IgD-negative memory B cell (primary cell): ENCODE measurements at regions not wholly inside any gene's neighbourhood (a gene's known extent, or its start where the extent isn't known, plus 50 kb on each side); places are given as distances from the start of the nearest gene placed in this dataset.
"Not testable (repeated sequence)": the region's sequence is repeated elsewhere in the genome, so short reads cannot be mapped to it uniquely, and the experiment has no call there.

Source experiments
- H3K27ac Mint-ChIP-seq, 3 donors: one replicate each; pipeline ENCODE4 v1.8.0; 2020 to 2022; ENCODE audit warnings: mild to moderate bottlenecking in 3 of 3, mixed read lengths in 3 of 3, moderate library complexity in 1 of 3
- H3K27me3 Mint-ChIP-seq: one replicate; pipeline ENCODE4 v1.8.0; 2021; ENCODE audit warnings: mixed read lengths
- H3K36me3 Mint-ChIP-seq: one replicate; pipeline ENCODE4 v1.8.0; 2020; ENCODE audit warnings: mild to moderate bottlenecking, mixed read lengths
- H3K4me1 Mint-ChIP-seq, 3 donors: one replicate each; pipeline ENCODE4 v1.8.0; 2020 to 2022; ENCODE audit warnings: mixed read lengths in 3 of 3, mild to moderate bottlenecking in 1 of 3
- H3K4me3 Mint-ChIP-seq, 4 donors: one replicate each; pipeline ENCODE4 v1.8.0; 2020 to 2022; ENCODE audit warnings: mild to moderate bottlenecking in 4 of 4, mixed read lengths in 4 of 4, moderate library complexity in 3 of 4
- H3K9me3 Mint-ChIP-seq, 3 donors: one replicate each; pipeline ENCODE4 v1.8.0; 2020 to 2021; ENCODE audit warnings: mixed read lengths in 3 of 3, mild to moderate bottlenecking in 1 of 3

DNA sequence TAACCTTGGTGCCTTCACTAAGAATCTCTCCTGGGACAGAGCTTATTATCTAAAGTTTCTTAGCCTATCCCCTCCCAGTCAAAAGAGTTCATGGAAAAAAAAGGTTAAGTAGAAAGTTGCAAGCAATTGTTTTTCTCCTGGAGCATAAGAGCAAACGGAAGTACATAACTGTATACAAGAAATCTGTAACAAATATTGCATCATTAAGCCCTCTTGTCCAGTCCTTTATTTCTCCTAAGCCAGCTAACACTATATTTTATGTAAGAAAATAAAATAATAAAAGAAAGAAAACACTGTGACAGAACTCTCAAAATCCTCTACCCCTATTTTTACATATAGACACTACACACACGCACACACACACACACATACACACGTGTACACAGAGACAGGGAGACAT is 255.3 kb downstream of the NAF1 start:
- Mint-ChIP-seq H3K36me3 (peaks cover 1% of the 10 kb centered on the region), H3K4me3 (no peak overlapping the region), H3K27me3 (peaks cover 8% of the 10 kb centered on the region), H3K4me1 (no peaks in the 10 kb centered on the region), H3K27ac (no peak overlapping the region), H3K9me3 (peaks cover 6 to 15% (median 7%) of the 10 kb centered on the region in 3 donors)

DNA sequence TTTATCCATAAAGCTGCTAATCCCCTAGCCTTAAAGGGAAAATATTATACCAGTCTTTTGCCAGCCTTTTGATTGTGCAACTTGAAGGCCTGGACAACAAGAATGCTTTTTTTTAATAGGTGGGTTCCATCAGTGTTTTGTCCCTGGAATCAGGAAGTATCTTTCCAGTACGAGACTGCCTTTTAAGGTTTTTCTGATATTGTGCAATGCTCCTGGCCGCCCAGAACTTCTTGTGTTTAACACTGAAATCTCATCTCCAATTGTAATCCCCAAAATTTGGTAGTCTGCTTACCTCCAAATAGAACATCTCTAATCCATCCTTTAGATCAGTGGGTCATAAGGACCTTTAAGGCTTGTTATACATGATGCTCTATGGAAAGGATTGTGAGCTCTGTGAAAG is 256.7 kb downstream of the NAF1 start:
- H3K27me3 Mint-ChIP-seq: peaks cover 5% of the 10 kb centered on the region
- peaks cover 3 to 5% (median 3%) of the 10 kb centered on the region in 3 donors for H3K9me3 Mint-ChIP-seq
- H3K27ac Mint-ChIP-seq: no peak overlapping the region
- no peak overlapping the region for H3K4me3 Mint-ChIP-seq
- no peaks in the 10 kb centered on the region for H3K4me1 Mint-ChIP-seq
- peaks cover 1% of the 10 kb centered on the region for H3K36me3 Mint-ChIP-seq

DNA sequence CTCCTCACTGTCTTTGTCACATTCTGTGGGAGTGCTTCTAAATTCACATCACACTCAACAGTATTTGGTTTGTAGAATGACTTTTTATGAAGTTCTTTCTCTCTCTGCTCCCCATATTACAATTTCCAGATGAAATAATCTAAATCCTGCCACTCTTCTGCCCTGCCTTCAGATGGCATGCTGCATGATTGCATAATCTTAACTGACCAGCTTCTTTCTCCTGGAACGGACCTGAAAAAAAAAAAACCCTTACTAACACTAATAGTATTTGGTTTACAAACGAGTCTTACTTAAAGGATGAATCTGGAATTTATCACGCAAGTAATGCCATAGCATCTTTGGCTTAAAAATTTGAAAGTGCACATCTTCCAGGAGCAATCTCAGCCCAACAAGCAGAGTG is 272.3 kb downstream of the NAF1 start:
- H3K4me3 Mint-ChIP-seq: no peak overlapping the region
- H3K27me3 Mint-ChIP-seq: peaks cover 10% of the 10 kb centered on the region
- H3K4me1 Mint-ChIP-seq: peaks cover 0 to 10% (median 8%) of the 10 kb centered on the region in 3 donors
- no peaks in the 10 kb centered on the region for H3K36me3 Mint-ChIP-seq
- no peak overlapping the region for H3K27ac Mint-ChIP-seq
- peaks cover 0 to 1% (median 0%) of the 10 kb centered on the region in 3 donors for H3K9me3 Mint-ChIP-seq

DNA sequence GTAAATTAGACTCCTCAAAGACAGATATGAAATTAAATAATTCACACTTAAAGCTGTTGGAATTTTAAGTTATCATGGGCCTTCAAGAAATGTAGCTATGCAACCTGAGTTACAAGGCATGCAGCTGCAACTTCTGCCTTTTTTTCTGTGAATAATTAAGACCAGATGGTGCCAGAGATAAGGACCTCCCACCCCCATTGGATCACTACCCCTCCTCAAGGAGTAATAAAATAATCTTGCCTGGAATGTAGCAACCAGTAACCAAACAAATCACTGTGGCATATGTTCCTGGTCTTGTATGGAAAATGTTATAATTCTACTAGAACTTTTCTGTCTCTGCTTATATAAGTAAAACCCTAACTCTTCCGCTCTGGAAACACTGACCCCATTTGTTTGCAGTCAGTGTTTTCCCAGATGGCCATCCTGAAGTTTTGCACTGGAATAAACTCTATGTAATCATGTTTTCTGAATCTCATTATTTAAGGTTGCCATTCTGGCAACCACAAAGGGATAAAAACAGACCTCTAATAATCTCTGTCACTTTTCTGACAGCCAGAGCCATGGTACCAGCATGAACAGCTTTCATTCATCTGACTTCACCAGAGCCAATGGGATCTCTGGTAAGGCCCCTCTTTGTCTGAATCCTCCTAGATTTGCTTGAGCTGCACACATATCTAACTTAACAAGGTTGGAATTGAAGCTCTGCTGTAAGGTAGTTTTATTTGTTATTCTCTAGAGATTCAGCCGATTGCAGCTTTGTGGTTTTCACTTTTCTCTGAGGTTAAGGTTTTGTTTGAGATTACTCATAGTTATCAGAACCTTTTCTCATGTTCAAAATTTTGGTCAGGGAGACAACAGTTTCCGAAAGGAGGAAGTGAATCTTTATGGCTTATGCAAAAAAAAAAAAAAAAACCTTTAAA is 274.6 kb downstream of the NAF1 start:
- H3K4me1 Mint-ChIP-seq: peaks cover 1 to 10% (median 8%) of the 10 kb centered on the region in 3 donors
- H3K27me3 Mint-ChIP-seq: peaks cover 8% of the 10 kb centered on the region
- peak overlapping the region in 1 of 3 donors; percentile 75 for H3K27ac Mint-ChIP-seq
- peaks cover 0 to 3% (median 1%) of the 10 kb centered on the region in 3 donors for H3K9me3 Mint-ChIP-seq
- peaks cover 1% of the 10 kb centered on the region for H3K36me3 Mint-ChIP-seq
- H3K4me3 Mint-ChIP-seq: peak overlapping the region in 2 of 4 donors; percentile 43 to 65

DNA sequence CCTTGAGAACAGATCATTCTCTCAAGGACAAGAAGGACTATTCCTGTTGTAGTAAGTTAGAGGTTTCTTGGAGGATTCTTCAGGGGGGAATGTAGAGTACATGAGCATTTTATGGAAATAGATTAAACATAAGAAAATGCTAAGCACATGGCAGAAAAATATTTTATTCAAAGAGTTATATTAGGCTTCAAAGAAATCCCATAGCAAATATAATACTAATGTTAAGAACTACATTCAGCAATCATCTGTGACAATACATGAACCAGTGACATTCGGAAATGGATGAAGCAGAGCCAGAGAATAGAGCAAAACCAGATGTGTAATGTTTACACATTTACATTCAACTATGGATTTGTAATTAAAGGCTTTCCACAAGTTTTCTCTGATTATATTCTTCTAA is 288.6 kb downstream of the NAF1 start:
- H3K9me3 Mint-ChIP-seq: peaks cover 0 to 2% (median 0%) of the 10 kb centered on the region in 3 donors
- H3K4me3 Mint-ChIP-seq: no peak overlapping the region
- H3K36me3 Mint-ChIP-seq: peaks cover 2% of the 10 kb centered on the region
- no peaks in the 10 kb centered on the region for H3K4me1 Mint-ChIP-seq
- H3K27me3 Mint-ChIP-seq: peaks cover 3% of the 10 kb centered on the region
- no peak overlapping the region for H3K27ac Mint-ChIP-seq

DNA sequence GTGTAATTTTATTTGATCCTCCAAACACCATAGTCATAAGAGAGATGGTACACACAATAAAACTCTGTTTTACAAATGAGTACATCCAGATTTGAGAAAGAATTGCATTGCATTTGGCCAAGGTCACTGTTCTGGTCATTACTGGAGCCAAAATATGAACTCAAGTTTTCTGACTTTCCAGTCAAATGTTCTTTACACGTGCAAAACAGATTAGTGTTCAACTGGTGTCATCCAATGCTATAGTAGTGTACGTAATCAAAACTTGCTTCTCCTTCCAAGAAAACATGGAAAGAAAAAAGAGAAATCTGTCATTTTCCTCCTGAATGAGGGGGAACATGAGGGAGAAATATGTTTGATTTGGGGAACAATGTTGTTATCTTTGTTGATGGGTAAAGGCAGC is 291.9 kb downstream of the NAF1 start:
- Mint-ChIP-seq H3K4me3 (no peak overlapping the region), H3K27ac (no peak overlapping the region), H3K36me3 (peaks cover 2% of the 10 kb centered on the region), H3K4me1 (no peaks in the 10 kb centered on the region), H3K27me3 (peaks cover 3% of the 10 kb centered on the region), H3K9me3 (peaks cover 0 to 2% (median 0%) of the 10 kb centered on the region in 3 donors)

DNA sequence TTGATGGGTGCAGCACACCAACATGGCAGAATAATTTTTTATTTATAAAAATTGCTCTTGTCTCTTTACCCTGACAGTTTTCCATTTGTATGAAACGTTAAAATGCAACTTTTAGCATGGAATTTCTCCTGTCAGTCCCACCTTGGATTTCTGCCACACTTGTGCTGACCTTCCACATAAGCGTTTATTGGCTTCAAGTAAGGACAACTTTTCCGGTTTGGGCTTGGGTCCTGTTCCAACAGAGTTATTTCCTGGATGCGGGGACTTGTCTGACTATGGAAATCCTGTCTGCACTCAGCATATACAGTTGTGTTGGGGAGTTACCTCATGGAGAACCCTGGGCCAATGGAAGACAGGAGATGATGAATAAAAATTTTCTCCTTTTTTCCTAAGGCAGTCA is 294.7 kb downstream of the NAF1 start:
- Mint-ChIP-seq H3K27ac (no peak overlapping the region), H3K9me3 (peaks cover 0 to 5% (median 0%) of the 10 kb centered on the region in 3 donors), H3K27me3 (peaks cover 3% of the 10 kb centered on the region), H3K4me1 (no peaks in the 10 kb centered on the region), H3K4me3 (no peak overlapping the region), H3K36me3 (no peaks in the 10 kb centered on the region)

DNA sequence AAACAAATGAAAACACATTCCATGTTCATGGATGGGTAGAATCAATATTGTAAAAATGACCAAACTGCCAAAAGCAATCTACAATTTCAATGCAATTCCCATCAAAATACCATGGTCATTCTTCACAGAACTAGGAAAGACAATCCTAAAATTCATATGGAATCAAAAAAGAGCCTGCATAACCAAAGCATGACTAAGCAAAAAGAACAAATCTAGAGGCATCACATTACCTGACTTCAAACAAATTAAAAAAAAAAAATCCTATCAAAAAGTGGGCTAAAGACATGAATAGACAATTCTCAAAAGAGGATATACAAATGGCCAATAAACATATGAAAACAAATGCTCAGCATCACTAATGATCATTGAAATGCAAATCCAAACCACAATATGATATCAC is 297.5 kb downstream of the NAF1 start:
- no peaks in the 10 kb centered on the region for H3K4me1 Mint-ChIP-seq
- no peaks in the 10 kb centered on the region for H3K27me3 Mint-ChIP-seq
- H3K4me3 Mint-ChIP-seq: no peak overlapping the region
- peaks cover 0 to 15% (median 0%) of the 10 kb centered on the region in 3 donors for H3K9me3 Mint-ChIP-seq
- no peak overlapping the region for H3K27ac Mint-ChIP-seq
- no peaks in the 10 kb centered on the region for H3K36me3 Mint-ChIP-seq

DNA sequence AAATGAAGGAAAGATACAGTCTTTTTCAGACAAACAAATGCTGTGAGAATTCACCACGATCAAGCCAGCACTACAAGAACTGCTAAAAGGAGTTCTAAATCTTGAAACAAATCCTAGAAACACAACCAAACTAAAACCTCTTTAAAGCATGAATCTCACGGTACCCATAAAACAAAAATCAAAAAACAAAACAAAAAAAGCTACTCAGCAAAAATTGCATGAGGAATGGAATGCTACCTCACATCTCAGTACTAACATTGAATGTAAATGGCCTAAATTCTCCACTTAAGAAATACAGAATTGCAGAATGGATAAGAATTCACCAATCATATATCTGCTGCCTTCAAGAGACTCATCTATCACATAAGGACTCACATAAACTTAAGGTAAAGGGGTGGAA is 300.1 kb downstream of the NAF1 start:
- Mint-ChIP-seq H3K4me1 (no peaks in the 10 kb centered on the region), H3K27me3 (no peaks in the 10 kb centered on the region), H3K36me3 (no peaks in the 10 kb centered on the region), H3K27ac (no peak overlapping the region), H3K4me3 (no peak overlapping the region), H3K9me3 (peaks cover 0 to 15% (median 0%) of the 10 kb centered on the region in 3 donors)

DNA sequence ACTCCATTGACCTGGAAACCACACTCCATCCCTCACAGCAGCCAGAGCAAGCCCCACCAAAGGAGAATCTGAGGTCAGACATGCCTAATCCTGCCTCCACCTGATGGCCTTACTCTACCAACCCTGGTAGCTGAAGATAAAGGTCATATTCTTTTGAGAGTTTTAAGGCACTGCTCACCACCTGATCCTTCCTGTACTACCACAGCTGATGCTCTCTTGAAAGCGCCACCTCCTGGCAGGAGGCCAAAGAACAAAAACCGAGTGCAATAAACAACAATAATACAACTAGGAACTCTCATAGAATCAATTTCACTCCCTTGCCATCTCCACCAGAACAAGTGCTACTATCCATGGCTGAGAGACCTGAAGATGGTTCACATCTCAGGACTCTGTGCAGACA is 301.6 kb downstream of the NAF1 start:
- H3K4me1 Mint-ChIP-seq: no peaks in the 10 kb centered on the region
- H3K27me3 Mint-ChIP-seq: peaks cover 3% of the 10 kb centered on the region
- peaks cover 0 to 15% (median 0%) of the 10 kb centered on the region in 3 donors for H3K9me3 Mint-ChIP-seq
- H3K4me3 Mint-ChIP-seq: no peak overlapping the region
- no peaks in the 10 kb centered on the region for H3K36me3 Mint-ChIP-seq
- no peak overlapping the region for H3K27ac Mint-ChIP-seq

DNA sequence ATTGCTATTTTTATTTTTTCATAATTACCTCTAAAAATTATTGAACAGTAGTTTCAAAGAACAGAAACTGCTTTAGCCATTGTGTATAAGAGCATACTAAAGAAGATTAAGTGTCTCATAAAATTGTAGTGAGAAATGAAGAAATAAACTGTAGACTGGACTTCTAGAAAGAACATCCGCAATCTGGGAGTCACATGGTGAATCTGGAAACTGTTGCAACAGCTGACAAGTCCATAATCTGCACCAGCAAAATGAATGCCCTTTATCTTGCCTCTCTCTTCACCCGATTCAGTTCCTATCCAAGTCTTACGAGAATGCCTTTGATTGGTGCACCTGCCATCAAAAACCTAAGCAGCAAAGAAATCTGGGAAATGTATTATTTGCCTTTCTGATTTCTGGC is 312.9 kb downstream of the NAF1 start:
- no peak overlapping the region for H3K4me3 Mint-ChIP-seq
- H3K27me3 Mint-ChIP-seq: no peaks in the 10 kb centered on the region
- H3K9me3 Mint-ChIP-seq: no peaks in the 10 kb centered on the region
- peaks cover 0 to 4% (median 3%) of the 10 kb centered on the region in 3 donors for H3K4me1 Mint-ChIP-seq
- no peak overlapping the region for H3K27ac Mint-ChIP-seq
- H3K36me3 Mint-ChIP-seq: no peaks in the 10 kb centered on the region

DNA sequence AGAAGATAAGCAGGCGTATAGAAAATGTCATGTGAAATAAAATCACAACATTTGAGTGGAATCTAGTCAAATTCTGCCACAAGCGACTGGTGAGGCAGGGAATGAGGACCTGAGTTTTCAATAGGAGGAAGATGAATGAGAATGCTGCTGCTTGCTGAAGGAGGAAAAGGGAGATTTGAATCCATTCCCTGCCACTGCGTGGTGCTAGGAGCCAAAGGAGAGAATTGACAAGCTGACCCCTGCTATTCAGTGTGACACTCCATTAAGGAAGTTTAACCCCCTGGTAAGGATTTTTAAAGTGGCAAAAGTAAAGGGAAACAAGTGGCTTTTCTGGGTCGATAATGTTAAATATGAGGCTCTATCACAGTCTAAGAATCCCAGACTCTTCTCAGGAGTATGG is 314.0 kb downstream of the NAF1 start:
- Mint-ChIP-seq H3K4me1 (peaks cover 0 to 4% (median 3%) of the 10 kb centered on the region in 3 donors), H3K9me3 (no peaks in the 10 kb centered on the region), H3K4me3 (no peak overlapping the region), H3K27me3 (no peaks in the 10 kb centered on the region), H3K27ac (peak overlapping the region in 1 of 3 donors; percentile 10), H3K36me3 (no peaks in the 10 kb centered on the region)

DNA sequence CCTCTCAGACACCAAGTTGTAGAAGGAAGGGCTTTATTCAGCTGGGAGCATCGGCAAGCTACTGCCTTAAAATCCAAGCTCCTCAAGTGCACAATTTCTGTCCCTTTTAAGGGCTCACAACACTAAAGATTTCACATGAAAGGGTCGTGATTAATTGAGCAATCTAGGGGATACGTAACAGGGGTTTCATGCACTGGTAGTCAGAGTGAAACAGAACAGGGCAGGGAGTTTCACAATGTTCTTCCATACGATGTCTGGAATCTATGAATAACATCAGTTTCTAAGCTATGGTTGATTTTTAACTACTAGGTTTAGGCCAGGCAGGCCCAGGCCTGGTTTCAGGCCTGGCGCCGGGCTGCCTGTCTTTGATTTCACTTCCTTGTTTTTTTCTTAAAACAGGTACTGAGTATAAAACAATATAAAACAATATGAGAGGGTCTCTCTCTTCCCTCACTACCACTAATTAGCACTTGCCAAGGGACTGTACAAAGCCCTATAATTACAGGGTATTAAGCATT is 315.4 kb downstream of the NAF1 start:
- H3K36me3 Mint-ChIP-seq, H3K4me3 Mint-ChIP-seq, H3K27ac Mint-ChIP-seq, H3K27me3 Mint-ChIP-seq, H3K9me3 Mint-ChIP-seq, H3K4me1 Mint-ChIP-seq: not testable (repeated sequence)

DNA sequence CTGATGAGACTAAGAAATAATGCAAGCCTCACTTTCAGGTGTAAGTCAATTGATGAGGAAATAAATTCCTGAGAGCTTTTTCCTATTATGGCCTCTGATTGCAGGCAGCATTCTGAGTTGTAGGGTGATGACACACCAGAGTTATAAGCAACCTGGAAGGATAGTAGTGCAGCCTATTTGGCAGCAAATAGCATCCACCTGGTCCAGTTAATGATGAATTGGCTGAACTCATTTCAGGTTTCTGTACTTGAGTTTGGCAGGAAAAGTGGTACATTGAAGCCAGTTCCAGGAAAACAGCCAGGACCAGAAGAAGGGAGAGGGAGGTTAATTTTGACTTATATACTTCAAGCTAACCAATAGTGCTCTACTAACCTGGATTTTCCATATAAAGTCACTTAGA is 316.8 kb downstream of the NAF1 start:
- H3K9me3 Mint-ChIP-seq: no peaks in the 10 kb centered on the region
- H3K27ac Mint-ChIP-seq: no peak overlapping the region
- no peak overlapping the region for H3K4me3 Mint-ChIP-seq
- H3K4me1 Mint-ChIP-seq: peaks cover 0 to 4% (median 3%) of the 10 kb centered on the region in 3 donors
- no peaks in the 10 kb centered on the region for H3K36me3 Mint-ChIP-seq
- H3K27me3 Mint-ChIP-seq: no peaks in the 10 kb centered on the region

DNA sequence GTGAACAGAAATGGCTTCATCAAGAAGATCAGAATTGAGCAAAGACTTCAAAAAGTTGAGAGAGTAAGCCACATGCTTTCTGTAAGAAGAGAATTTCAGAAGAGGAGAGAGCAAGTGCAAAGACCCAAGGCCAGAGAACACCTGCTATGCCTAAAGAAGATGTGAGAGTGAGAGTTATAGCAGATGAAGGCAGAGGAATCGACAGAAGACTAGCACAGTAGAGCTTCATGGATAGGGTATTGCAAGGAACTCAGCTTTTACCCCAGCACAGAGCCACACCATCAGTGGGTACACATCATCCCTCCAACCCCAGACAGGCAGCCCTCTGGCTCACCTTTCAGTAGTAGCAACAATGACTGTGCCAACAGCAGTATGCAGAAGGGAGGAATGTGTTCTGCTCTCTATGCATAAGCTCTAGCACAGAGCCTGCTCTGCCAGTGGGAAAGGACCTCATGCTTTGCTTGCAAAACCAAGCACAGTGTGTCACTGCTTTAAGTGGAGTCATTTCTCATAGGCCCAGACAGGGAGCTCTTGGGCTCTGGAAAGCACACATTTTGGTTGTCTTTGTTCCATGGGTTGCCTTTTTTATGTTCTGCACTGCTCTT is 318.6 kb downstream of the NAF1 start:
- no peaks in the 10 kb centered on the region for H3K9me3 Mint-ChIP-seq
- H3K4me1 Mint-ChIP-seq: peaks cover 0 to 4% (median 3%) of the 10 kb centered on the region in 3 donors
- no peak overlapping the region for H3K4me3 Mint-ChIP-seq
- no peaks in the 10 kb centered on the region for H3K36me3 Mint-ChIP-seq
- H3K27me3 Mint-ChIP-seq: no peaks in the 10 kb centered on the region
- H3K27ac Mint-ChIP-seq: no peak overlapping the region
